HL-60 (cell line): ENCODE measurements at regions not wholly inside any gene's neighbourhood (a gene's known extent, or its start where the extent isn't known, plus 50 kb on each side); places are given as distances from the start of the nearest gene placed in this dataset.

Source experiments
- GABPA ChIP-seq: IDR thresholded peaks from 2 replicates; pipeline ENCODE4 v1.6.1; 2012; ENCODE audit warnings: low read depth
- POLR2AphosphoS5 ChIP-seq: IDR thresholded peaks from 2 replicates; pipeline ENCODE4 v1.6.1; 2012; ENCODE audit warnings: low read depth

DNA sequence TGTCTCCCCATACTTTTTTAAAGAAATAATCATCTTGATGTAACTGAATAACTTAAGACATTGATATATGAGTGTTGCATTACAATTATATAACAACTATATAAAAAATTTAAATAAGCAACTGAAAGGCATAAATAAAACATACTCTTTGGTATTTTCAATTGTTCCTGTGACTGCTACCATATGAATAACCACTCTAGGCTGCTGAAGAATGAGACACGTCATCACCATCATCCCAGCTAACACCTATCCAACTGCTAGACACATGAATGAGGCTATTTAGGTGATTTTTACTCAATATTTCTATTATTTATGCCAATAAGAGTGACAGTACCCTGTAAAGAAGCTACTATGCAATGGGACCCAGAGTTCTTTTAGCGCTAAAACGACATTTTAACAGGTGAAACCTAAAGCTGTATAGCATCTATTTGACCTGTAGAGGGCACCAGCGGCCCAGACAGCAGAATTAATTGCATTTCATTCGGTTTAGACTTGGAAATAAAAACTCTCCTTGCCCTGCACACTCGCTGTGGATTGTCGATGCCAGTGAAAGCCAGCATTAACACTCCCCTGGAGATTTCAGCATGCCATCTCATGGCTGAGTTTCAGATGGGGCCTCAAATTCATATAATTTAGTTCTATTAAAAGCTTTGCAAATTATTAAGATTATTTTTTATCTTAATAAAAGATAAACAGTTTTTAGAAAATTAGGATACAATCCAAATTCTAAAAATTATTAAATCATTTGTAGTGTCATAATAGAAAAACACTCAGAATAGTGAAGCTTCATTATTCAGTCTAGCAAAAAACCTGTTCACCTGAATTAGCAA, 89.4 kb upstream of the MAP2 start:
- TF ChIP-seq POLR2AphosphoS5: no peak
- TF ChIP-seq GABPA: no peak
